Right lobe of liver (tissue), 4 donors: ENCODE measurements at regions not wholly inside any gene's neighbourhood (a gene's known extent, or its start where the extent isn't known, plus 50 kb on each side); places are given as distances from the start of the nearest gene placed in this dataset.

Source experiments
- CTCF ChIP-seq, 4 donors: fragments of 200-600 bp in 3 of 4; fragments of 450-650 bp in 1 of 4; IDR thresholded peaks; one replicate each; pipeline versions ENCODE4 v1.5.1 to v1.8.0; 2016 to 2022; ENCODE audit warnings: antibody characterized with exemption in 4 of 4, mild to moderate bottlenecking in 2 of 4
- POLR2A ChIP-seq: fragments of 450-650 bp; IDR thresholded peaks from one replicate; pipeline ENCODE4 v1.6.1; 2017; ENCODE audit warnings: antibody characterized with exemption, mild to moderate bottlenecking
- donor health status: DM: no; HTN: no; CAD: no.
- donor health status: DM: no; HTN: no; CAD: no.
- donor health status: DM: no; HTN: yes; CAD: no.

- TF ChIP-seq CTCF (IDR thresholded peaks at IDR 0.05) = no peak
- no peak for TF ChIP-seq POLR2A
Observed at GRCh38 chr17:6346156-6346786, 88.7 kb downstream of the AIPL1 start.
